ENCODE measurements at regions not wholly inside any gene's neighbourhood (a gene's known extent, or its start where the extent isn't known, plus 50 kb on each side); places are given as distances from the start of the nearest gene placed in this dataset.

GRCh38 chr6:92589996-92590395 lies 829.4 kb downstream of the EPHA7 start:
- TF ChIP-seq POLR2A (IDR thresholded peaks at IDR 0.05) (no peak), CTCF (IDR thresholded peaks at IDR 0.05) (no peak)

Data from breast epithelium (tissue), 3 donors.